Mammary epithelial cell (primary cell): ENCODE measurements at regions not wholly inside any gene's neighbourhood (a gene's known extent, or its start where the extent isn't known, plus 50 kb on each side); places are given as distances from the start of the nearest gene placed in this dataset.

Source experiments
- CTCF ChIP-seq, 2 donors: IDR thresholded peaks in 1 of 2; conservative IDR thresholded peaks in 1 of 2; 2 replicates each; pipeline ENCODE4 v1.5.1; 2011 to 2012; ENCODE audit warnings: inconsistent platforms in 2 of 2, low read length in 2 of 2, mild to moderate bottlenecking in 2 of 2, control low read depth in 1 of 2, low read depth in 1 of 2; ENCODE audit not compliant: insufficient read depth in 1 of 2; ENCODE audit errors: extremely low read depth in 1 of 2
- EZH2 ChIP-seq: IDR thresholded peaks from 2 replicates; pipeline ENCODE4 v1.6.1; 2012; ENCODE audit warnings: low read length, inconsistent platforms, borderline replicate concordance

GRCh38 chr6:120157873-120158272, 808.3 kb upstream of the MAN1A1 start:
- no peak for TF ChIP-seq CTCF (conservative IDR thresholded peaks at IDR 0.05 in 1 of 2, IDR thresholded peaks at IDR 0.05 in 1 of 2; ENCODE audit: extremely low read depth in 1 of 2, insufficient read depth in 1 of 2, low read depth in 1 of 2, low read length in 2 of 2)
- TF ChIP-seq EZH2 = no peak
